Esophagus mucosa (tissue), 1 donor: ENCODE measurements at regions not wholly inside any gene's neighbourhood (a gene's known extent, or its start where the extent isn't known, plus 50 kb on each side); places are given as distances from the start of the nearest gene placed in this dataset.
A peak's percentile ranks its signal among the peaks of the same experiment; 100 is the strongest.

Experiments
- ATAC-seq: fragments of 200-7000 bp; cut with Tn5 transposase; one replicate; pipeline ENCODE4 v1.9.1; 2020
- donor health status: DM: yes; HTN: yes; CAD: no.

DNA sequence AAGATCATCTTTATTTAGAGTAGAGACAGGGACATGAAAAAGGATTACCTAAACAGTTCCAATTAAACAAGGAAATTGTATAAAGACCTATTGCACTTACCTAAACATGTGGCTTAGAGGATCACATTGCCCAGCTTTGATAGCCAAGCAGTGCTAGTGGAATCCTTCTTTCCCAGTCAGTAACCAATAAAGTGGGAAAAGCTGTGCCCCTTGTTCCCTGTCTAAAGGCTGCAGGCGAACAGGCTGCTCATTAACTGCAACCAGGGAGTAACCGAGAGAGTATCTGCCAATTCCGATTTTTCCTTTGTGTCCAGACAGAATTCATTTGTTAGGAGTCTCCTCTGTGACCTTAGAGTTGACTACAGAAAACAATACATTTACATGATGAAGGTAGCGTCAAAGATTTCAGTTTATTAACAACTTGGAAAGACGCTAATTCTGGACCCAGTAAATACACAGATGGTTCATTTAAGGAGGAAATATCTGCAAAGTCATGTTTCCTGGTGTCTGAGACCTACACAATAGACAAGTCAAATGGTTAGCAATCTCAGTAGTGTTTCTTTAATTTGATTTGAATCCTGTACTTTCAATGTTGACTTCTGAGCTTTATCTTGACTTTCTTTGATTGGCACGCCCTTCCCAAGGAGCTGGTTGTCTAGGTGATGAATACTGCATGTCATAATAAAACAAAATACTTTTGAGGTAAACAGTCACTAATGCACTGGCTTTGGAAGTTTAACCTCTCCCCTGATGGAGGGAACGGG is 57.3 kb upstream of the MET start:
- ATAC-seq = no peak

DNA sequence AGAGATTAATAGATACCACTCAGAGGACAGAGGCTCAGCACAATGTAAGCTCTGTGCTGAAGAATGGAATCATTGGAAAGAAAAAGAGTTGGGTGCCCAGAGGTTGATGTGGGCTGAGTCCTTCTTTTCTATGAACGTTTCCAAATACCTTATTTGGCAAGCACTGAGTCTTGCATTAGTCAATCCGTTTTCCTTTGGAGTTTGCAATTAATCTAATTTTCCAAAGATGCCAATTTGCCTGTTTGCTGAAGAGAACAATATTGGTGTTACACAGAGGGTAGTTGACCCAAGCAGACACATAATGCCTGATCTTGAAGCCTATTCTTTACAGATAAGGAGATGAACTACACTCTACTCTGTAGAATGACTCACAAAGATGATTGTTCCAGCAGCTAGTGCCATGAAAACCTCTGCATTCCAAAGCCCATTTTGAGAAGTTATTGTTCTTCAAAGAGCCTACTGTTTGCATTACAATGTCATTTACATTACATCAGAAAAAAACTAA is 55.4 kb upstream of the MET start:
- no peak for ATAC-seq

DNA sequence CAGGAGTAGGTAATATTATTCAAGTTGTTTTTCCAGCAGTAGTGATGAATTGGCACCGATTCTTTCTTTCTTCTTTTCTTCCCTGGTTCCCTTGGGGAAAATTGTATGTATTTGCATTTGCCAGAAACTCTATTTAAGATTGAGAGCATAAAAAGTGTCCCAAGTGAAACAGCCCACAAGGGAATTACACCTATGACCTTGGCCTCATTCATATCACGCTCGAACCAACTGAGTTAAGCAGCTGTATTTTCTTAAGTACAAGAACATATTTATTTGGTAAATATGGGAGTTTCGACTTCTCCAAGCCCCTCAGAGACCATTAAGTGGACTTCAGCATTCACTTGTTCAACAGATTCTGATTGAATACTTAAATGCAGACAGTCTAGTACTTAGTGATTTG is 54.1 kb upstream of the MET start:
- ATAC-seq = no peak

DNA sequence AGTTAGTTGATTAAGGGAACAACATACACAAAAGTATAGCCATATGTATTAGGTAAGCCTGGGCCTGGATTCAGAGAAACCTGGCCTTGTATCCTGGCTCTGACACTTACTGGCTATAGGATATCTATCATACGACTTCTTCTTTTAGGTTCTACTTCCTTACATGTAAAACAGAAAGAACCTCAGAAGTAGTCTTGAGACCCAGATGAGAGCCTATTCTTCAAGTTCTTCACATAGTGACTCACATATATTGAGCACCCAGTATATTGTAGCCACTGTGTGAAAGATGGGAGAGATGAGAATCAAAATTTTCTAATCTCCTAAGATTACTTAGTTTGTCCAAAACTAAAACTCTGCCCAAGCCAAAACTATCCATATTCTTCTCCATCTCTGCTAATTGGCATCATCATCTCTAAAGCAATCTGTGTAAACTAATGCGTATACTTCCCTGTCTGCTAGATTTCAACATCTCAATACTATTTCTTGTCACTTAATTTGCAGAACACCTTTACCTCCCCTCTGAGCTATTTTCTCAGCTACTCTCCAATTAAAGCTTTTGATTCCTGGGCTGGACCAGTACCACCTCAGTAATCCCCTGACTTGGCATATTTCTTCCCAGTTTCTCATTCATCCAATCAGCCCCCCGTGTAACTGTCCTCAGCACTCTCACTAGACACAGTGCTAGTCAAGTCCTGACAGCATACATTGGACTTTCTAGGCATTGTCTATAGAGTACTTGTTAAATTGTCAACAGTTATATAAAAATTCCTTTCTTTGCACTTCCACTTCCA is 53.5 kb upstream of the MET start:
- no peak for ATAC-seq

DNA sequence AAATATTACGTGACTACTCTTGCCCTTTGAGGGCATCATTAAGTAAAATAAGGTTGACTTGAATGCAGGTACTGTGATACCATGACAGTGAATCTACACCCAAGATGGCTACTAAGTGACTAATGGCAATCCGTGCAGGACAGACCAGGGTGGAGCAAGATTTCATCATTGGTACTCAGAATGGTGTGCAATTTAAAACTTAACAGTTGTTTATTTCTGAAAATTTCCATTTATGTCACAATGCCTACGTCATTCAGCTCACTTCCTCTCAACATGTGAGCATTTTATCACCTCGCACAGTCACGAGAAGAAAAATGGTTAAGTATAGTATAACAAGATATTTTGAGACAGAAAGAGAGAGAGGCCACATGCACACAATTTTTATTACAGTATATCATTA is 50.3 kb upstream of the MET start:
- peak; percentile 55 for ATAC-seq
